Breast epithelium (tissue), 4 donors: ENCODE measurements at regions not wholly inside any gene's neighbourhood (a gene's known extent, or its start where the extent isn't known, plus 50 kb on each side); places are given as distances from the start of the nearest gene placed in this dataset.

Experiments
- DNase-seq, 2 donors: peaks; one replicate each; pipeline ENCODE4 v3.0.0-alpha.2; 2019; ENCODE audit warnings: low spot score in 2 of 2
- H3K27ac ChIP-seq, 2 donors: fragments of 200-600 bp; sonication (generic) in 1 of 2; one replicate each; pipeline ENCODE4 v1.5.1; 2016 to 2019; ENCODE audit warnings: mild to moderate bottlenecking in 1 of 2
- H3K27me3 ChIP-seq, 2 donors: fragments of 200-600 bp; sonication (generic) in 1 of 2; one replicate each; pipeline versions ENCODE4 v1.5.1 to v1.6.0; 2017 to 2019; ENCODE audit warnings: control low read depth in 1 of 2, mild to moderate bottlenecking in 1 of 2
- H3K36me3 ChIP-seq: fragments of 200-600 bp; one replicate; pipeline ENCODE4 v1.5.1; 2019
- H3K4me1 ChIP-seq, 2 donors: fragments of 200-600 bp; sonication (generic); one replicate each; pipeline ENCODE4 v1.5.1; 2016 to 2019; ENCODE audit warnings: control low read depth in 1 of 2
- H3K4me3 ChIP-seq, 3 donors: fragments of 200-600 bp; sonication (generic); 1 replicate in 2 of 3; 2 replicates in 1 of 3; pipeline ENCODE4 v1.5.1; 2016 to 2019; ENCODE audit warnings: mild to moderate bottlenecking in 3 of 3, moderate library complexity in 2 of 3
- H3K9me3 ChIP-seq, 2 donors: fragments of 200-600 bp; sonication (generic) in 1 of 2; one replicate each; pipeline ENCODE4 v1.5.1; 2016 to 2019; ENCODE audit warnings: control low read depth in 1 of 2
- CTCF ChIP-seq, 3 donors: fragments of 450-650 bp; IDR thresholded peaks; one replicate each; pipeline ENCODE4 v1.5.1; 2016 to 2017; ENCODE audit warnings: antibody characterized with exemption in 3 of 3, mild to moderate bottlenecking in 3 of 3, moderate library complexity in 3 of 3
- POLR2A ChIP-seq: fragments of 450-650 bp; IDR thresholded peaks from one replicate; pipeline ENCODE4 v1.6.1; 2016; ENCODE audit warnings: antibody characterized with exemption, mild to moderate bottlenecking, moderate library complexity
- POLR2AphosphoS5 ChIP-seq, 3 donors: sonication (generic); formaldehyde crosslinking; IDR thresholded peaks; one replicate each; pipeline ENCODE4 v1.6.1; 2017; ENCODE audit warnings: antibody characterized with exemption in 3 of 3
- intact Hi-C: fragments of 100-400 bp; cut with DNase I; formaldehyde crosslinking; loops from one replicate; pipeline ENCODE4 v1.15.1; 2023; ENCODE audit warnings: low total_unique reads

GRCh38 chr14:28690029-28690692 lies 76.4 kb upstream of the FOXG1 start:
- no peak for DNase-seq

GRCh38 chr14:28695109-28695508 lies 71.5 kb upstream of the FOXG1 start:
- H3K9me3 ChIP-seq: no peaks in the 10 kb centered on the region
- no peaks in the 10 kb centered on the region for H3K36me3 ChIP-seq
- no peak overlapping the region for H3K27ac ChIP-seq
- no peak for DNase-seq
- no peaks in the 10 kb centered on the region for H3K27me3 ChIP-seq
- intact Hi-C loops: no loop called here
- no peaks in the 10 kb centered on the region for H3K4me1 ChIP-seq
- no peak overlapping the region for H3K4me3 ChIP-seq
- TF ChIP-seq POLR2AphosphoS5 (IDR thresholded peaks at IDR 0.05): no peak
- no peak for TF ChIP-seq CTCF (IDR thresholded peaks at IDR 0.05)
- no peak for TF ChIP-seq POLR2A

More at GRCh38 chr14:28690029-28690692, 76.4 kb upstream of the FOXG1 start:
- no peak overlapping the region for H3K27ac ChIP-seq
- H3K9me3 ChIP-seq: no peaks in the 10 kb centered on the region
- no peaks in the 10 kb centered on the region for H3K36me3 ChIP-seq
- no peaks in the 10 kb centered on the region for H3K4me1 ChIP-seq
- intact Hi-C loops: no loop called here
- no peak overlapping the region for H3K4me3 ChIP-seq
- no peaks in the 10 kb centered on the region for H3K27me3 ChIP-seq
- TF ChIP-seq CTCF (IDR thresholded peaks at IDR 0.05) (no peak), POLR2A (no peak), POLR2AphosphoS5 (IDR thresholded peaks at IDR 0.05) (no peak)

GRCh38 chr14:28701733-28702132 lies 64.9 kb upstream of the FOXG1 start:
- no peaks in the 10 kb centered on the region for H3K9me3 ChIP-seq
- intact Hi-C loops: no loop called here
- no peak for DNase-seq
- H3K36me3 ChIP-seq: no peaks in the 10 kb centered on the region
- TF ChIP-seq POLR2AphosphoS5 (IDR thresholded peaks at IDR 0.05) (no peak), CTCF (IDR thresholded peaks at IDR 0.05) (no peak), POLR2A (no peak)
- no peak overlapping the region for H3K27ac ChIP-seq
- H3K4me1 ChIP-seq: no peaks in the 10 kb centered on the region
- no peaks in the 10 kb centered on the region for H3K27me3 ChIP-seq
- H3K4me3 ChIP-seq: no peak overlapping the region

GRCh38 chr14:28703482-28703881 lies 63.1 kb upstream of the FOXG1 start:
- Histone ChIP-seq H3K27me3 (no peaks in the 10 kb centered on the region), H3K9me3 (no peaks in the 10 kb centered on the region), H3K4me3 (no peak overlapping the region), H3K4me1 (no peaks in the 10 kb centered on the region), H3K36me3 (no peaks in the 10 kb centered on the region), H3K27ac (no peak overlapping the region)
- DNase-seq: no peak
- no peak for TF ChIP-seq CTCF (IDR thresholded peaks at IDR 0.05)
- TF ChIP-seq POLR2A: no peak
- TF ChIP-seq POLR2AphosphoS5 (IDR thresholded peaks at IDR 0.05): no peak
- intact Hi-C loops: no loop called here

GRCh38 chr14:28704153-28704552 lies 62.4 kb upstream of the FOXG1 start:
- Histone ChIP-seq H3K27me3 (no peaks in the 10 kb centered on the region), H3K9me3 (no peaks in the 10 kb centered on the region), H3K4me3 (no peak overlapping the region), H3K27ac (no peak overlapping the region), H3K4me1 (no peaks in the 10 kb centered on the region), H3K36me3 (no peaks in the 10 kb centered on the region)
- no peak for TF ChIP-seq POLR2A
- TF ChIP-seq POLR2AphosphoS5 (IDR thresholded peaks at IDR 0.05): no peak
- no peak for TF ChIP-seq CTCF (IDR thresholded peaks at IDR 0.05)
- intact Hi-C loops: no loop called here
- no peak for DNase-seq
